Activated CD4-positive, alpha-beta T cell treated with anti-CD3 and anti-CD28 coated beads, Interleukin-2, amount 10 ng/mL, durations not matched to agents 24 days and 14 days (primary cell): ENCODE measurements at regions not wholly inside any gene's neighbourhood (a gene's known extent, or its start where the extent isn't known, plus 50 kb on each side); places are given as distances from the start of the nearest gene placed in this dataset.
"Not testable (repeated sequence)": the region's sequence is repeated elsewhere in the genome, so short reads cannot be mapped to it uniquely, and the experiment has no call there.

Experiments used
- DNase-seq: peaks from one replicate; pipeline ENCODE4 v3.0.0; 2022
- H3K27ac Mint-ChIP-seq: one replicate; pipeline ENCODE4 v1.8.0; 2022; ENCODE audit warnings: mild to moderate bottlenecking, mixed read lengths
- H3K27me3 Mint-ChIP-seq: one replicate; pipeline ENCODE4 v1.8.0; 2022; ENCODE audit warnings: mixed read lengths
- H3K36me3 Mint-ChIP-seq: one replicate; pipeline ENCODE4 v1.8.0; 2022; ENCODE audit warnings: low read depth, mild to moderate bottlenecking, mixed read lengths
- H3K4me1 Mint-ChIP-seq: one replicate; pipeline ENCODE4 v1.8.0; 2021; ENCODE audit warnings: mixed read lengths
- H3K4me3 Mint-ChIP-seq: one replicate; pipeline ENCODE4 v1.8.0; 2022; ENCODE audit warnings: mild to moderate bottlenecking, moderate library complexity, mixed read lengths
- H3K9me3 Mint-ChIP-seq: one replicate; pipeline ENCODE4 v1.8.0; 2021; ENCODE audit warnings: mixed read lengths
- intact Hi-C: fragments of 100-400 bp; cut with micrococcal nuclease; formaldehyde crosslinking; loops from one replicate; pipeline ENCODE4 v1.15.1; 2023

DNA sequence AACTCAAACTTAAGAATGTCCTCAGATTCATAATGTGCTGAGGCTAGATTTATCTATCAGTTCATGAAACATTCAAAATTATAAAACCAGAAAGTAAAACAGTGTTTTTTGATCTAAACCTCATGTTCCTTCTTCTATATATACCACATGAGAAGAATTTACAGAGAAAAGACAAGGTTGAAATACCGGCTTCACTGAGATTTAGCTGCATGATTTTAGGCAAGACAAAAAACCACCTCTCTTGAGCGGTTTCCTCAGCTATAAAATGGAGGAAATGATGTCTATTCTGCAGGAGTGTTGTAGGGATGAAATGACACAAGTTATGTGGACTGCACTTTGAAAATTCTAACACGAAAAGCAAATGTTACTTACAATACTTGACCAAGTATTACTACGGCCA is 80.6 kb upstream of the FOXB1 start:
- no peaks in the 10 kb centered on the region for H3K9me3 Mint-ChIP-seq
- H3K36me3 Mint-ChIP-seq: no peaks in the 10 kb centered on the region
- peaks cover 20% of the 10 kb centered on the region for H3K27me3 Mint-ChIP-seq
- H3K4me3 Mint-ChIP-seq: no peak overlapping the region
- H3K27ac Mint-ChIP-seq: no peak overlapping the region
- H3K4me1 Mint-ChIP-seq: peaks cover 13% of the 10 kb centered on the region
- intact Hi-C loops: no loop called here
- no peak for DNase-seq

- H3K9me3 Mint-ChIP-seq: no peaks in the 10 kb centered on the region
- H3K27ac Mint-ChIP-seq: peak overlapping the region; percentile 96
- H3K27me3 Mint-ChIP-seq: peaks cover 22% of the 10 kb centered on the region
- intact Hi-C loops: loop anchor here (1.0 to 10.0 kb wide), 9 partner anchors 58 to 666 kb away; partner anchors contain the start of genes BNIP2 and ICE2
- H3K4me3 Mint-ChIP-seq: peak overlapping the region; percentile 64
- H3K36me3 Mint-ChIP-seq: no peaks in the 10 kb centered on the region
- H3K4me1 Mint-ChIP-seq: peaks cover 25% of the 10 kb centered on the region
- peak; percentile 88 for DNase-seq
Observed at GRCh38 chr15:59918994-59919951, 84.8 kb upstream of the FOXB1 start.

DNA sequence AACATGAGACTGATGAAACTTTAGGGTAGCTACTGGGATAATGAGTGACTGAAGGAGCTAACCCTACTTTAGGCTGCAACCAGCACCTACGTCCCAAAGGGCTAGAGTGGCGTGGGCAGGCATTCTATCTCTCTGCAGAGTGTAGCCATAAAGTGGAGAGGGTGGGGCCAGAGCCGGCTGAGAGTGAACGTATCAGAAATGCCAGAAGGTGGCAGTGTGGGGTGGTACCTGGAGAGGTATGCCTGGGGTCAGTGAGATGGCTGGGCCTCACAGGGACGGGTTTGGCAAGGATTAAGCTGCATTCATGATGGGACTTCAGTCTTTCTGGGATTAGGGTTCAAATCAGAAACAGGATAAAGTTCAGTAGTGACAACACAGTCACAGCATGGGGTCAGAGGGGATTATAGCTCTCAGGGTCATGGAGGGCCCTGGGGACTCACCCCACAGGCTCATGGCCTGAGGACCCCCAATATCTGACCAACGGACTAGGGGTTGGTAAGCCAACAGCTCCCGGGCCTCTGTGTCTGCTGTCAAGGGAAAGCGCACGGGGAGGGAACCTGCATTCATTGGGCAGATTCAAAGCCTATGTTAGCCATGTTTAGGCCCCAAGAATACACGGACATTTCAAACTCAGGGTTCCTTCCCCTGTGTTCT is 86.5 kb upstream of the FOXB1 start:
- intact Hi-C loops: loop anchor here (1.0 to 10.0 kb wide), 8 partner anchors 60 to 667 kb away; no protein-coding TSS in a partner anchor
- Mint-ChIP-seq H3K27me3 (peaks cover 23% of the 10 kb centered on the region), H3K4me1 (peaks cover 25% of the 10 kb centered on the region), H3K36me3 (no peaks in the 10 kb centered on the region), H3K27ac (peak overlapping the region; percentile 76), H3K4me3 (no peak overlapping the region), H3K9me3 (no peaks in the 10 kb centered on the region)
- DNase-seq: peak; percentile 92

GRCh38 chr15:59906046-59906445 is 98.1 kb upstream of the FOXB1 start:
- H3K27me3 Mint-ChIP-seq: peaks cover 47% of the 10 kb centered on the region
- no peak for DNase-seq
- intact Hi-C loops: no loop called here
- H3K9me3 Mint-ChIP-seq: no peaks in the 10 kb centered on the region
- H3K36me3 Mint-ChIP-seq: no peaks in the 10 kb centered on the region
- H3K4me3 Mint-ChIP-seq: no peak overlapping the region
- H3K4me1 Mint-ChIP-seq: peaks cover 2% of the 10 kb centered on the region
- no peak overlapping the region for H3K27ac Mint-ChIP-seq

DNA sequence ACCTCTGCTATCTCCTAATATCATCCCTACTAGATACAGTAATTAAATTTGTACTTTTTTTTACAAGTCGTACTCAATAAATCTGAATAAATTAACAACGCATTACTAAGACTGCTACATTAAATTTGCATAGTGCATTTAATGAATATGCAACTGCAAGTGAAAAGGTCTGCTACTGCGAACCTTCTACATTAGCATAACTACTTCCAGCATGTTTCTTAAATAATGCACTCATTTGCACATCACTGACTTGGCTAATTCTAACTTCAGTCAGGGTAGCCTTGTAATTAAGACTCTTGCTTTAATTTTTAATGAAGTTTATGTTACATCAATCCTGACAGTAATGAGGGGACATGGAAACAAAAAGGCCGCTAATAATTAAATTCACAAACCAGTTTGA is 98.9 kb upstream of the FOXB1 start:
- Mint-ChIP-seq H3K27me3 (peaks cover 45% of the 10 kb centered on the region), H3K36me3 (no peaks in the 10 kb centered on the region), H3K9me3 (no peaks in the 10 kb centered on the region), H3K4me3 (no peak overlapping the region), H3K4me1 (peaks cover 2% of the 10 kb centered on the region), H3K27ac (no peak overlapping the region)
- DNase-seq: no peak
- intact Hi-C loops: no loop called here

- intact Hi-C loops: no loop called here
- no peak for DNase-seq
- H3K9me3 Mint-ChIP-seq: no peaks in the 10 kb centered on the region
- H3K4me3 Mint-ChIP-seq: no peak overlapping the region
- no peak overlapping the region for H3K27ac Mint-ChIP-seq
- H3K36me3 Mint-ChIP-seq: no peaks in the 10 kb centered on the region
- peaks cover 2% of the 10 kb centered on the region for H3K4me1 Mint-ChIP-seq
- peaks cover 46% of the 10 kb centered on the region for H3K27me3 Mint-ChIP-seq
Observed at GRCh38 chr15:59904450-59905135, 99.5 kb upstream of the FOXB1 start.

DNA sequence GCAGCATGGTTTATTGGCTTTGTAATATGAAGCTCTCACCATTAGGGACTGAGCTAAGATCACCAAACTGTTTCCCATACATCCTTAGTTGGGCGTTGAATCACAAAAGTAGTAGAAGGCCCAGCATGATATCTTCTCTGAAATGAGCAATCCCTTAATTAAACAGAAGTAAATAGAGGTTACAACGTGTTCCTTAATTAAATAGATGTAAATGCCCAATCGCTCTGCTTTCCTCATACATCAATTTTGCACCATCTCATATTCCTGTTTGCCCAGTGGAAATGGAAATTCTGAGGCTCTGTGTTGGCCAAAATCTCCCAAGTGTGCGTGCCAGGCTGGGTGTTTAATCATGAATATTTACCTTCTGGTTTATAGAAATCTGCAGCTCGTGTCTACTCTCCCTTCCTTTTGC is 107.4 kb upstream of the FOXB1 start:
- DNase-seq: no peak
- H3K4me1 Mint-ChIP-seq: no peaks in the 10 kb centered on the region
- no peaks in the 10 kb centered on the region for H3K36me3 Mint-ChIP-seq
- H3K9me3 Mint-ChIP-seq: no peaks in the 10 kb centered on the region
- intact Hi-C loops: no loop called here
- peaks cover 25% of the 10 kb centered on the region for H3K27me3 Mint-ChIP-seq
- H3K27ac Mint-ChIP-seq: no peak overlapping the region
- H3K4me3 Mint-ChIP-seq: no peak overlapping the region

DNA sequence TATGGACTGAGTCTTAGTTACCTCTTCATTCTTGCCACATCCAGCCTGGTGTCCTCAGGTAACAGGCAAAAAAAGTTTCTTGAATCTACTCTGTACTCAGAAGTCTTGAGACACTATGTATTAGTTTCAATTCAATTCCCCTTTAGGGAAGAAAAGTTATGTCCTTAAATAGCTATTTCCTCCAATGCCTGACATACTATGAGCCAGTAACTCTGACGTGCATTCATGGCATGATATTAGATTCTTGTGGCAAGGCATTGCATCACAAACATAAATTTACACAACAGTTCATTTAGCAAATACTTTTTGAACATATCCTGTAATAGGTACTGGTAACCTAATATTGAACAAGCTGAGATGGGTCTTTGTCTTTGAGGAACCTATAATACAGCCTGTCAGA is 109.3 kb upstream of the FOXB1 start:
- peaks cover 23% of the 10 kb centered on the region for H3K27me3 Mint-ChIP-seq
- no peak for DNase-seq
- H3K4me1 Mint-ChIP-seq: no peaks in the 10 kb centered on the region
- no peak overlapping the region for H3K4me3 Mint-ChIP-seq
- no peak overlapping the region for H3K27ac Mint-ChIP-seq
- intact Hi-C loops: no loop called here
- H3K9me3 Mint-ChIP-seq: no peaks in the 10 kb centered on the region
- H3K36me3 Mint-ChIP-seq: no peaks in the 10 kb centered on the region

DNA sequence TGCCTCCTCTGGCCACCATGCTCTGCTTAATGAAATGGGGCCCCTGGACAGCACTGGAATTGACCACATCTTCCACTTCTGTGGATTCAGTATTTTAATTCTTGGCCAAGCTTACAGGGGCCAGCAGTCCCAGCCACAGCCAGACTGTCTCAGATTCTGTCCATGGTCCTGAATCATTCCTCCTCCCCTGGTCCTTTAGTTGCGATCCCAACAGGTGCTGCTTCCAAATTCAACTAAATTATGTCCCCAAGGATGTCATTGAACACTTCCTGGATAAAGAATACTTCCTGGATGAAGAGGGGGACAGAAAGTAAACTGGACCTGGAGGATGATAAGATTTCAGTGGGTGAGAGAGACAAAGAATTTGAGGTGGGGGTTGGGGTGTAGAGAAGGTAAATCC is 111.1 kb upstream of the FOXB1 start:
- H3K36me3 Mint-ChIP-seq: no peaks in the 10 kb centered on the region
- no peak for DNase-seq
- intact Hi-C loops: no loop called here
- no peak overlapping the region for H3K27ac Mint-ChIP-seq
- no peaks in the 10 kb centered on the region for H3K9me3 Mint-ChIP-seq
- peaks cover 14% of the 10 kb centered on the region for H3K27me3 Mint-ChIP-seq
- H3K4me1 Mint-ChIP-seq: no peaks in the 10 kb centered on the region
- H3K4me3 Mint-ChIP-seq: no peak overlapping the region

- H3K36me3 Mint-ChIP-seq, H3K27me3 Mint-ChIP-seq, H3K9me3 Mint-ChIP-seq, H3K4me3 Mint-ChIP-seq, intact Hi-C loops, H3K4me1 Mint-ChIP-seq, DNase-seq, H3K27ac Mint-ChIP-seq: not testable (repeated sequence)
Observed at GRCh38 chr15:59887870-59888269, 116.2 kb upstream of the FOXB1 start.

DNA sequence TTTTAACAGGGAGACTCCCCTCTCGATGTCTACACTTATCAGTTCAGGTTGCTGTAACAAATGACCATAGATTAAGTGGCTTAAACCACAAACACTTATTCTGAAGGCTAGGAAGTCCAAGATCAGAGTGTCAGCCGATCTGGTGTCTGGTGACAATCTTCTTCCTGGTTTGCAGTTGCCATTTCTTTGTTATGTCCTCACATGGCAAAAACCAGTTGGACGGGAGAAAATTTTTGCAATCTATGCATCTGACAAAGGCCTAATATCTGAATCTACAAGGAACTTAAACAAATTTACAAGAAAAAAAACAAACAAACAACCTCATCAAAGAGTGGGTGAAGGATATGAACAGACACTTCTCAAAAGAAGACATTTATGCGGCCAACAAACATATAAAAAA is 116.9 kb upstream of the FOXB1 start:
- H3K4me1 Mint-ChIP-seq: no peaks in the 10 kb centered on the region
- DNase-seq: no peak

GRCh38 chr15:59886441-59886840 is 117.7 kb upstream of the FOXB1 start:
- H3K36me3 Mint-ChIP-seq: no peaks in the 10 kb centered on the region
- intact Hi-C loops: no loop called here
- H3K4me3 Mint-ChIP-seq: no peak overlapping the region
- H3K27me3 Mint-ChIP-seq: peaks cover 8% of the 10 kb centered on the region
- no peak for DNase-seq
- no peaks in the 10 kb centered on the region for H3K4me1 Mint-ChIP-seq
- no peaks in the 10 kb centered on the region for H3K9me3 Mint-ChIP-seq
- H3K27ac Mint-ChIP-seq: no peak overlapping the region

More for the DNA sequence above, 116.9 kb upstream of the FOXB1 start:
- Mint-ChIP-seq H3K27ac (no peak overlapping the region), H3K4me3 (no peak overlapping the region), H3K27me3 (peaks cover 8% of the 10 kb centered on the region), H3K36me3 (no peaks in the 10 kb centered on the region), H3K9me3 (no peaks in the 10 kb centered on the region)
- intact Hi-C loops: no loop called here

GRCh38 chr15:59885832-59886231 is 118.3 kb upstream of the FOXB1 start:
- Mint-ChIP-seq H3K27me3 (peaks cover 6% of the 10 kb centered on the region), H3K27ac (no peak overlapping the region), H3K9me3 (no peaks in the 10 kb centered on the region), H3K4me1 (no peaks in the 10 kb centered on the region), H3K4me3 (no peak overlapping the region), H3K36me3 (no peaks in the 10 kb centered on the region)
- intact Hi-C loops: no loop called here
- DNase-seq: no peak
